Spleen (tissue), 7 donors: ENCODE measurements at regions not wholly inside any gene's neighbourhood (a gene's known extent, or its start where the extent isn't known, plus 50 kb on each side); places are given as distances from the start of the nearest gene placed in this dataset.

Experiments
- POLR2A ChIP-seq, 3 donors: fragments of 450-650 bp; IDR thresholded peaks; one replicate each; pipeline ENCODE4 v1.5.1; 2017; ENCODE audit warnings: antibody characterized with exemption in 3 of 3, mild to moderate bottlenecking in 1 of 3
- TF ChIP-seq, protein P1 (sequence below), 11 experiments: fragments of 200-600 bp in 7 of 11; fragments of 450-650 bp in 4 of 11; sonication (generic) in 4 of 11; IDR thresholded peaks in 8 of 11; conservative IDR thresholded peaks in 3 of 11; 1 replicate in 7 of 11; 2 replicates in 4 of 11; pipeline versions ENCODE4 v1.4.0 to v1.8.0; 2016 to 2021; ENCODE audit warnings: antibody characterized with exemption in 11 of 11, inconsistent platforms in 4 of 11, mild to moderate bottlenecking in 1 of 11
- donor health status: DM: no; HTN: no; CAD: no; lungs with moderate emphysema.
- donor health status: DM: no; HTN: no; CAD: no.
- donor health status: DM: no; HTN: no; CAD: no.

DNA sequence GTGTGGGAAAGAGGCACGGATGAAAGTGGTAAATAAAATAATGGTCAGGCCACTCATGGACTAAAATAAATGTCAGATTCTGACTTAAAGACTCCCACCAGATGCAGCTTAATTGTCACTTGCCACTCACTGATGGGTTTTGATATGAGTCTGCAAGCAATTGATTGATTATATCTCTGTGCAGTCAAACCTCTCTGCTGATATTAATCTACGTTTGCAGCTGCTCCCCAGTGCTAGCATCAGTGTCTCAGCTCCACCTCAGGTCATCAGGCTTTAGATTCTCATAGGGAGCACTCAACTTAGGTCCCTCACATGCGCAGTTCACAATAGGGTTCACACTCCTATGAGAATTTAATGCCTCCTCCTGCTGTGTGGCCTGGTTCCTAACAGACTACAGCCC lies 195.3 kb downstream of the B3GLCT start:
- TF ChIP-seq, protein P1, sequence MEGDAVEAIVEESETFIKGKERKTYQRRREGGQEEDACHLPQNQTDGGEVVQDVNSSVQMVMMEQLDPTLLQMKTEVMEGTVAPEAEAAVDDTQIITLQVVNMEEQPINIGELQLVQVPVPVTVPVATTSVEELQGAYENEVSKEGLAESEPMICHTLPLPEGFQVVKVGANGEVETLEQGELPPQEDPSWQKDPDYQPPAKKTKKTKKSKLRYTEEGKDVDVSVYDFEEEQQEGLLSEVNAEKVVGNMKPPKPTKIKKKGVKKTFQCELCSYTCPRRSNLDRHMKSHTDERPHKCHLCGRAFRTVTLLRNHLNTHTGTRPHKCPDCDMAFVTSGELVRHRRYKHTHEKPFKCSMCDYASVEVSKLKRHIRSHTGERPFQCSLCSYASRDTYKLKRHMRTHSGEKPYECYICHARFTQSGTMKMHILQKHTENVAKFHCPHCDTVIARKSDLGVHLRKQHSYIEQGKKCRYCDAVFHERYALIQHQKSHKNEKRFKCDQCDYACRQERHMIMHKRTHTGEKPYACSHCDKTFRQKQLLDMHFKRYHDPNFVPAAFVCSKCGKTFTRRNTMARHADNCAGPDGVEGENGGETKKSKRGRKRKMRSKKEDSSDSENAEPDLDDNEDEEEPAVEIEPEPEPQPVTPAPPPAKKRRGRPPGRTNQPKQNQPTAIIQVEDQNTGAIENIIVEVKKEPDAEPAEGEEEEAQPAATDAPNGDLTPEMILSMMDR (IDR thresholded peaks at IDR 0.05 in 8 of 11, conservative IDR thresholded peaks at IDR 0.05 in 3 of 11), result no peak
- TF ChIP-seq POLR2A (IDR thresholded peaks at IDR 0.05), result no peak
